ENCODE measurements at regions not wholly inside any gene's neighbourhood (a gene's known extent, or its start where the extent isn't known, plus 50 kb on each side); places are given as distances from the start of the nearest gene placed in this dataset.
A peak's percentile ranks its signal among the peaks of the same experiment; 100 is the strongest.

GRCh38 chr14:73785834-73786635 lies 65.6 kb upstream of the PTGR2 start:
- TF ChIP-seq CEBPB (IDR thresholded peaks at IDR 0.05), result peak; percentile 99
- TF ChIP-seq USF1 (IDR thresholded peaks at IDR 0.05), result no peak
- peak; percentile 71 for TF ChIP-seq MAX (IDR thresholded peaks at IDR 0.05)
- TF ChIP-seq RAD21 (IDR thresholded peaks at IDR 0.05; ENCODE audit: low read depth), result 0 out of 2 replicates have a peak, but pooled peaks have one; percentile 1
- TF ChIP-seq FOXM1 (IDR thresholded peaks at IDR 0.05; ENCODE audit: borderline replicate concordance, low read depth), result 0 out of 2 replicates have a peak, but pooled peaks have one; percentile 14
- TF ChIP-seq TAF1 (IDR thresholded peaks at IDR 0.05; ENCODE audit: low read depth), result peak; percentile 39
- TF ChIP-seq EGR1 (IDR thresholded peaks at IDR 0.05), result no peak
- peak; percentile 31 for TF ChIP-seq TEAD4 (IDR thresholded peaks at IDR 0.05)

GRCh38 chr14:73785336-73785833 lies 66.2 kb upstream of the PTGR2 start:
- TF ChIP-seq ZBTB7A (IDR thresholded peaks at IDR 0.05; ENCODE audit: low read depth) (no peak), REST (IDR thresholded peaks at IDR 0.05; ENCODE audit: low read depth) (no peak), FOXM1 (IDR thresholded peaks at IDR 0.05; ENCODE audit: borderline replicate concordance, low read depth) (no peak), CREB1 (IDR thresholded peaks at IDR 0.05; ENCODE audit: low read depth) (no peak), USF1 (IDR thresholded peaks at IDR 0.05) (no peak), NFIC (IDR thresholded peaks at IDR 0.05) (no peak), EGR1 (IDR thresholded peaks at IDR 0.05) (no peak), CEBPB (IDR thresholded peaks at IDR 0.05) (no peak), TEAD4 (IDR thresholded peaks at IDR 0.05) (no peak), TAF1 (IDR thresholded peaks at IDR 0.05; ENCODE audit: low read depth) (no peak), RAD21 (IDR thresholded peaks at IDR 0.05; ENCODE audit: low read depth) (no peak), TCF12 (IDR thresholded peaks at IDR 0.05; ENCODE audit: low read depth) (no peak), MAX (IDR thresholded peaks at IDR 0.05) (no peak; the same call in 1 of the 2 replicates), EP300 (IDR thresholded peaks at IDR 0.05; ENCODE audit: borderline replicate concordance) (no peak), YY1 (IDR thresholded peaks at IDR 0.05; ENCODE audit: low read depth) (no peak)

GRCh38 chr14:73784988-73785313 lies 66.7 kb upstream of the PTGR2 start:
- TF ChIP-seq EGR1 (IDR thresholded peaks at IDR 0.05) (no peak), FOXM1 (IDR thresholded peaks at IDR 0.05; ENCODE audit: borderline replicate concordance, low read depth) (no peak), CEBPB (IDR thresholded peaks at IDR 0.05) (no peak), TCF12 (IDR thresholded peaks at IDR 0.05; ENCODE audit: low read depth) (no peak), USF1 (IDR thresholded peaks at IDR 0.05) (no peak), MAX (IDR thresholded peaks at IDR 0.05) (no peak), YY1 (IDR thresholded peaks at IDR 0.05; ENCODE audit: low read depth) (no peak), EP300 (IDR thresholded peaks at IDR 0.05; ENCODE audit: borderline replicate concordance) (no peak), ZBTB7A (IDR thresholded peaks at IDR 0.05; ENCODE audit: low read depth) (no peak)

GRCh38 chr14:73784181-73784987 lies 67.2 kb upstream of the PTGR2 start:
- no peak for TF ChIP-seq TEAD4 (IDR thresholded peaks at IDR 0.05)
- TF ChIP-seq NFIC (IDR thresholded peaks at IDR 0.05), result no peak
- no peak for TF ChIP-seq CREB1 (IDR thresholded peaks at IDR 0.05; ENCODE audit: low read depth)
- no peak for TF ChIP-seq YY1 (IDR thresholded peaks at IDR 0.05; ENCODE audit: low read depth)
- TF ChIP-seq TCF12 (IDR thresholded peaks at IDR 0.05; ENCODE audit: low read depth), result no peak
- TF ChIP-seq MAX (IDR thresholded peaks at IDR 0.05), result no peak
- no peak for TF ChIP-seq FOXM1 (IDR thresholded peaks at IDR 0.05; ENCODE audit: borderline replicate concordance, low read depth)
- TF ChIP-seq REST (IDR thresholded peaks at IDR 0.05; ENCODE audit: low read depth), result no peak
